HG03521 (cell line): ENCODE measurements at regions not wholly inside any gene's neighbourhood (a gene's known extent, or its start where the extent isn't known, plus 50 kb on each side); places are given as distances from the start of the nearest gene placed in this dataset.
"Not testable (repeated sequence)": the region's sequence is repeated elsewhere in the genome, so short reads cannot be mapped to it uniquely, and the experiment has no call there.

Source experiments
- ATAC-seq: cut with Tn5 transposase; IDR thresholded peaks from one replicate; pipeline ENCODE4 v1.9.1; 2021; ENCODE audit warnings: mild to moderate bottlenecking, moderate library complexity; ENCODE audit not compliant: unreplicated experiment

- no peak for ATAC-seq
Measured at GRCh38 chr5:136924490-136924889, 559.1 kb upstream of the TRPC7 start.

- no peak for ATAC-seq
Measured at GRCh38 chr5:136910625-136911024, 545.3 kb upstream of the TRPC7 start.

- ATAC-seq, result no peak
Measured at GRCh38 chr5:136909906-136910305, 544.6 kb upstream of the TRPC7 start.

GRCh38 chr5:136907371-136907770, 542.0 kb upstream of the TRPC7 start:
- no peak for ATAC-seq

- ATAC-seq, result no peak
Measured at GRCh38 chr5:136906545-136906944, 541.2 kb upstream of the TRPC7 start.

- ATAC-seq, result no peak
Measured at GRCh38 chr5:136905571-136905970, 540.2 kb upstream of the TRPC7 start.

- no peak for ATAC-seq
Measured at GRCh38 chr5:136894070-136894469, 528.7 kb upstream of the TRPC7 start.

GRCh38 chr5:136892000-136892399, 526.7 kb upstream of the TRPC7 start:
- no peak for ATAC-seq

GRCh38 chr5:136891175-136891972, 526.0 kb upstream of the TRPC7 start:
- ATAC-seq, result no peak

GRCh38 chr5:136890431-136891148, 525.2 kb upstream of the TRPC7 start:
- ATAC-seq, result no peak

GRCh38 chr5:136886608-136887007, 521.3 kb upstream of the TRPC7 start:
- ATAC-seq, result no peak

- ATAC-seq, result no peak
Measured at GRCh38 chr5:136864960-136865359, 499.6 kb upstream of the TRPC7 start.

- ATAC-seq, result no peak
Measured at GRCh38 chr5:136856648-136857047, 491.3 kb upstream of the TRPC7 start.

GRCh38 chr5:136853971-136854370, 488.6 kb upstream of the TRPC7 start:
- ATAC-seq, result no peak

- no peak for ATAC-seq
Measured at GRCh38 chr5:136840601-136841000, 475.3 kb upstream of the TRPC7 start.

- ATAC-seq, result no peak
Measured at GRCh38 chr5:136836093-136836492, 470.7 kb upstream of the TRPC7 start.

- no peak for ATAC-seq
Measured at GRCh38 chr5:136820848-136821247, 455.5 kb upstream of the TRPC7 start.

GRCh38 chr5:136819526-136820302, 454.4 kb upstream of the TRPC7 start:
- no peak for ATAC-seq

GRCh38 chr5:136816327-136816726, 451.0 kb upstream of the TRPC7 start:
- no peak for ATAC-seq

GRCh38 chr5:136814619-136815378, 449.5 kb upstream of the TRPC7 start:
- no peak for ATAC-seq

- not testable (repeated sequence) for ATAC-seq
Measured at GRCh38 chr5:136812270-136812669, 446.9 kb upstream of the TRPC7 start.
